NCI-H1417 treated with DMSO at 0.1 percent for 48 hours (cell line): ENCODE measurements at regions not wholly inside any gene's neighbourhood (a gene's known extent, or its start where the extent isn't known, plus 50 kb on each side); places are given as distances from the start of the nearest gene placed in this dataset.
"Not testable (repeated sequence)": the region's sequence is repeated elsewhere in the genome, so short reads cannot be mapped to it uniquely, and the experiment has no call there.

ENCODE experiments used
- DNase-seq: peaks from one replicate; lab custom pipeline; 2025; lab: John Stamatoyannopoulos, UW

- not testable (repeated sequence) for DNase-seq
Observed at GRCh38 chr7:150193866-150194265, 129.3 kb upstream of the LRRC61 start.
